H9 (cell line): ENCODE measurements at regions not wholly inside any gene's neighbourhood (a gene's known extent, or its start where the extent isn't known, plus 50 kb on each side); places are given as distances from the start of the nearest gene placed in this dataset.

ENCODE experiments used
- DNase-seq: peaks from one replicate; pipeline ENCODE4 v3.0.0-alpha.2; 2017
- H2AFZ ChIP-seq: one replicate; pipeline ENCODE4 v1.6.1; 2013; ENCODE audit warnings: mild to moderate bottlenecking, low read length, control low read depth, moderate library complexity
- H2AK5ac ChIP-seq: 2 replicates; pipeline ENCODE4 v1.6.1; 2013; ENCODE audit warnings: low read length, control low read depth, mixed read lengths; ENCODE audit not compliant: insufficient read length
- H2BK120ac ChIP-seq: one replicate; pipeline ENCODE4 v1.6.1; 2013; ENCODE audit warnings: low read depth, mild to moderate bottlenecking, low read length, control low read depth, inconsistent platforms; ENCODE audit not compliant: poor library complexity, severe bottlenecking
- H2BK12ac ChIP-seq: 2 replicates; pipeline ENCODE4 v1.6.1; 2013; ENCODE audit warnings: low read length, control low read depth, mixed read lengths, low read depth; ENCODE audit not compliant: insufficient read length
- H2BK15ac ChIP-seq: 2 replicates; pipeline ENCODE4 v1.6.1; 2013; ENCODE audit warnings: low read depth, low read length, control low read depth
- H2BK20ac ChIP-seq: one replicate; pipeline ENCODE4 v1.6.1; 2013; ENCODE audit warnings: low read depth, mild to moderate bottlenecking, low read length, control low read depth, inconsistent platforms; ENCODE audit not compliant: poor library complexity, severe bottlenecking
- H2BK5ac ChIP-seq: 2 replicates; pipeline ENCODE4 v1.6.1; 2013; ENCODE audit warnings: low read length, control low read depth, mixed read lengths; ENCODE audit not compliant: insufficient read length
- H3K14ac ChIP-seq: 2 replicates; pipeline ENCODE4 v1.6.1; 2013; ENCODE audit warnings: low read length, control low read depth; ENCODE audit not compliant: insufficient read depth
- H3K18ac ChIP-seq: 2 replicates; pipeline ENCODE4 v1.6.1; 2013; ENCODE audit warnings: low read depth, mild to moderate bottlenecking, mixed read lengths, low read length, control low read depth; ENCODE audit not compliant: insufficient read length
- H3K23ac ChIP-seq: 2 replicates; pipeline ENCODE4 v1.6.1; 2013; ENCODE audit warnings: low read length, control low read depth, mixed read lengths, low read depth; ENCODE audit not compliant: insufficient read length
- H3K23me2 ChIP-seq: 2 replicates; pipeline ENCODE4 v1.6.1; 2013; ENCODE audit warnings: low read depth, mild to moderate bottlenecking, mixed read lengths, low read length, control low read depth; ENCODE audit not compliant: insufficient read length, poor library complexity, severe bottlenecking
- H3K27ac ChIP-seq: 2 replicates; pipeline ENCODE4 v1.5.1; 2013; ENCODE audit warnings: low read length, control low read depth, mixed read lengths, low read depth; ENCODE audit not compliant: insufficient read length
- H3K27me3 ChIP-seq: 2 replicates; pipeline ENCODE4 v1.6.1; 2013; ENCODE audit warnings: low read length, control low read depth, inconsistent platforms; ENCODE audit not compliant: insufficient read depth
- H3K4ac ChIP-seq: 2 replicates; pipeline ENCODE4 v1.6.1; 2013; ENCODE audit warnings: low read depth, mild to moderate bottlenecking, control low read depth, inconsistent platforms, low read length, moderate library complexity
- H3K4me1 ChIP-seq: 2 replicates; pipeline ENCODE4 v1.6.1; 2013; ENCODE audit warnings: low read length, control low read depth, inconsistent platforms; ENCODE audit not compliant: insufficient read depth
- H3K4me2 ChIP-seq: 2 replicates; pipeline ENCODE4 v1.6.1; 2013; ENCODE audit warnings: low read length, control low read depth, mixed read lengths; ENCODE audit not compliant: insufficient read length, insufficient read depth
- H3K56ac ChIP-seq: 2 replicates; pipeline ENCODE4 v1.6.1; 2013; ENCODE audit warnings: low read depth, mild to moderate bottlenecking, mixed read lengths, low read length, control low read depth; ENCODE audit not compliant: insufficient read length
- H3K79me1 ChIP-seq: 2 replicates; pipeline ENCODE4 v1.6.1; 2013; ENCODE audit warnings: low read depth, mild to moderate bottlenecking, moderate library complexity, low read length, control low read depth, inconsistent platforms; ENCODE audit not compliant: insufficient read depth, poor library complexity, severe bottlenecking
- H3K79me2 ChIP-seq: 2 replicates; pipeline ENCODE4 v1.6.1; 2013; ENCODE audit warnings: low read length, control low read depth, inconsistent platforms; ENCODE audit not compliant: insufficient read depth
- H3K9ac ChIP-seq: 2 replicates; pipeline ENCODE4 v1.6.1; 2013; ENCODE audit warnings: low read length, control low read depth, mixed read lengths; ENCODE audit not compliant: insufficient read length; ENCODE audit errors: extremely low read depth
- H3K9me3 ChIP-seq: one replicate; pipeline ENCODE4 v1.6.1; 2013; ENCODE audit warnings: low read depth, low read length, inconsistent platforms; ENCODE audit not compliant: control insufficient read depth
- H3T11ph ChIP-seq: one replicate; pipeline ENCODE4 v1.6.1; 2013; ENCODE audit warnings: mild to moderate bottlenecking, low read length, control low read depth, inconsistent platforms
- H4K20me1 ChIP-seq: one replicate; pipeline ENCODE4 v1.6.1; 2013; ENCODE audit not compliant: control insufficient read depth, insufficient read length, insufficient read depth
- H4K5ac ChIP-seq: 2 replicates; pipeline ENCODE4 v1.6.1; 2013; ENCODE audit warnings: low read depth, mild to moderate bottlenecking, mixed read lengths, low read length, control low read depth; ENCODE audit not compliant: insufficient read length
- H4K8ac ChIP-seq: replicated peaks from 2 replicates; pipeline ENCODE4 v1.6.1; 2013; ENCODE audit warnings: low read length, control low read depth, mixed read lengths, low read depth; ENCODE audit not compliant: insufficient read length
- H4K91ac ChIP-seq: 2 replicates; pipeline ENCODE4 v1.6.1; 2013; ENCODE audit warnings: low read depth, mild to moderate bottlenecking, moderate library complexity, mixed read lengths, low read length, control low read depth; ENCODE audit not compliant: insufficient read length
- H3K27ac Mint-ChIP-seq, 3 experiments: 2 replicates in 2 of 3; 3 replicates in 1 of 3; pipeline ENCODE4 v1.8.0; 2020 to 2021; ENCODE audit warnings: mixed read lengths in 3 of 3, mild to moderate bottlenecking in 1 of 3, moderate library complexity in 1 of 3
- H3K27me3 Mint-ChIP-seq: 2 replicates; pipeline ENCODE4 v1.8.0; 2021; ENCODE audit warnings: low read depth, mild to moderate bottlenecking, moderate library complexity, mixed read lengths
- H3K36me3 Mint-ChIP-seq, 3 experiments: 2 replicates in 2 of 3; 3 replicates in 1 of 3; pipeline ENCODE4 v1.8.0; 2020 to 2021; ENCODE audit warnings: low read depth in 3 of 3, mixed read lengths in 3 of 3; ENCODE audit not compliant: insufficient read depth in 1 of 3
- H3K4me1 Mint-ChIP-seq, 2 experiments: 2 replicates each; pipeline ENCODE4 v1.8.0; 2020; ENCODE audit warnings: mixed read lengths in 2 of 2
- H3K4me3 Mint-ChIP-seq, 2 experiments: 2 replicates in 1 of 2; 3 replicates in 1 of 2; pipeline ENCODE4 v1.8.0; 2020 to 2021; ENCODE audit warnings: mild to moderate bottlenecking in 2 of 2, mixed read lengths in 2 of 2, moderate library complexity in 1 of 2
- H3K9me3 Mint-ChIP-seq, 2 experiments: 2 replicates in 1 of 2; 3 replicates in 1 of 2; pipeline ENCODE4 v1.8.0; 2020; ENCODE audit warnings: mild to moderate bottlenecking in 2 of 2, mixed read lengths in 2 of 2, moderate library complexity in 1 of 2
- CTCF ChIP-seq: fragments of 200-600 bp; sonication (generic); conservative IDR thresholded peaks from 3 replicates; pipeline ENCODE4 v1.8.0; 2021; ENCODE audit warnings: antibody characterized with exemption, mild to moderate bottlenecking
- WGBS: extraction: QIAGEN DNeasy Blood & Tissue Kit; methylation state at CpG from one replicate; pipeline ENCODE4 v1.1.7; 2013; ENCODE audit warnings: missing lambda C conversion rate, low lambda C conversion rate, mixed read lengths; ENCODE audit not compliant: insufficient read length; ENCODE audit errors: extremely low coverage; 5-methylcytosine and 5-hydroxymethylcytosine counted together

- H3K4me2 ChIP-seq: no peak overlapping the region
- H3K4me1 ChIP-seq: no peaks in the 10 kb centered on the region
- no peaks in the 10 kb centered on the region for H4K20me1 ChIP-seq
- H2BK5ac ChIP-seq: no peak overlapping the region
- H3K9ac ChIP-seq: no peak overlapping the region
- H4K5ac ChIP-seq: no peak overlapping the region
- no peaks in the 10 kb centered on the region for H3K27me3 ChIP-seq
- Mint-ChIP-seq H3K27ac (no peak overlapping the region), H3K36me3 (peaks cover 0 to 9% (median 4%) of the 10 kb centered on the region in 3 experiments; a peak in 4 of 7 replicates), H3K9me3 (peaks cover 5 to 6% of the 10 kb centered on the region in 2 experiments; a peak in 4 of 5 replicates), H3K4me3 (no peak overlapping the region), H3K27me3 (no peaks in the 10 kb centered on the region), H3K4me1 (peaks cover 0 to under 1% of the 10 kb centered on the region in 2 experiments; a peak in 1 of 4 replicates)
- no peak overlapping the region for H2BK20ac ChIP-seq
- H2BK12ac ChIP-seq: no peak overlapping the region
- no peak overlapping the region for H3K4ac ChIP-seq
- no peak overlapping the region for H3K27ac ChIP-seq
- no peak overlapping the region for H2AK5ac ChIP-seq
- no peak overlapping the region for H4K91ac ChIP-seq
- H2AFZ ChIP-seq: no peak overlapping the region
- H3K79me1 ChIP-seq: no peaks in the 10 kb centered on the region
- no peak overlapping the region for H3T11ph ChIP-seq
- no peak overlapping the region for H2BK15ac ChIP-seq
- no peak for DNase-seq
- H4K8ac ChIP-seq: no peak overlapping the region
- no CpG with 5 or more reads among the region's 2 CpGs for WGBS
- no peak overlapping the region for H3K56ac ChIP-seq
- H3K9me3 ChIP-seq: no peaks in the 10 kb centered on the region
- no peak overlapping the region for H2BK120ac ChIP-seq
- no peak overlapping the region for H3K14ac ChIP-seq
- TF ChIP-seq CTCF: no peak
- no peak overlapping the region for H3K18ac ChIP-seq
- H3K79me2 ChIP-seq: no peaks in the 10 kb centered on the region
- H3K23me2 ChIP-seq: no peaks in the 10 kb centered on the region
- H3K23ac ChIP-seq: no peak overlapping the region
Measured at GRCh38 chr4:178316211-178316610, 874.0 kb upstream of the AGA start.
